HG02970 (cell line): ENCODE measurements at regions not wholly inside any gene's neighbourhood (a gene's known extent, or its start where the extent isn't known, plus 50 kb on each side); places are given as distances from the start of the nearest gene placed in this dataset.
"Not testable (repeated sequence)": the region's sequence is repeated elsewhere in the genome, so short reads cannot be mapped to it uniquely, and the experiment has no call there.

Experiments used
- ATAC-seq: cut with Tn5 transposase; IDR thresholded peaks from one replicate; pipeline ENCODE4 v1.9.1; 2021; ENCODE audit warnings: mild to moderate bottlenecking, moderate library complexity, moderate number of reproducible peaks; ENCODE audit not compliant: unreplicated experiment, low FRiP score

- ATAC-seq: no peak
Measured at GRCh38 chr10:10054466-10054865, 963.2 kb upstream of the CELF2 start.

- no peak for ATAC-seq
Measured at GRCh38 chr10:10055656-10056442, 961.8 kb upstream of the CELF2 start.

- ATAC-seq: no peak
Measured at GRCh38 chr10:10056961-10057360, 960.7 kb upstream of the CELF2 start.

- no peak for ATAC-seq
Measured at GRCh38 chr10:10067644-10068043, 950.0 kb upstream of the CELF2 start.

- not testable (repeated sequence) for ATAC-seq
Measured at GRCh38 chr10:10074847-10075246, 942.8 kb upstream of the CELF2 start.

GRCh38 chr10:10078446-10078845 is 939.2 kb upstream of the CELF2 start:
- ATAC-seq: no peak

GRCh38 chr10:10092581-10092980 is 925.1 kb upstream of the CELF2 start:
- ATAC-seq: no peak

GRCh38 chr10:10093021-10093420 is 924.7 kb upstream of the CELF2 start:
- no peak for ATAC-seq

GRCh38 chr10:10094691-10095090 is 923.0 kb upstream of the CELF2 start:
- no peak for ATAC-seq

- no peak for ATAC-seq
Measured at GRCh38 chr10:10096296-10096695, 921.4 kb upstream of the CELF2 start.

GRCh38 chr10:10096898-10097297 is 920.8 kb upstream of the CELF2 start:
- ATAC-seq: no peak

GRCh38 chr10:10101106-10101505 is 916.6 kb upstream of the CELF2 start:
- no peak for ATAC-seq

- no peak for ATAC-seq
Measured at GRCh38 chr10:10110844-10111490, 906.7 kb upstream of the CELF2 start.

- ATAC-seq: no peak
Measured at GRCh38 chr10:10118131-10118530, 899.5 kb upstream of the CELF2 start.

- no peak for ATAC-seq
Measured at GRCh38 chr10:10120671-10121070, 897.0 kb upstream of the CELF2 start.

- ATAC-seq: no peak
Measured at GRCh38 chr10:10125676-10126075, 892.0 kb upstream of the CELF2 start.

- no peak for ATAC-seq
Measured at GRCh38 chr10:10126218-10126617, 891.5 kb upstream of the CELF2 start.

- no peak for ATAC-seq
Measured at GRCh38 chr10:10128387-10128786, 889.3 kb upstream of the CELF2 start.

- no peak for ATAC-seq
Measured at GRCh38 chr10:10130686-10131085, 887.0 kb upstream of the CELF2 start.

- ATAC-seq: no peak
Measured at GRCh38 chr10:10132009-10132408, 885.7 kb upstream of the CELF2 start.

- ATAC-seq: no peak
Measured at GRCh38 chr10:10133281-10133680, 884.4 kb upstream of the CELF2 start.

- no peak for ATAC-seq
Measured at GRCh38 chr10:10138685-10139084, 879.0 kb upstream of the CELF2 start.
